Prostate gland (tissue), 2 donors: ENCODE measurements at regions not wholly inside any gene's neighbourhood (a gene's known extent, or its start where the extent isn't known, plus 50 kb on each side); places are given as distances from the start of the nearest gene placed in this dataset.

Source experiments
- CTCF ChIP-seq, 4 experiments: fragments of 200-600 bp in 2 of 4; fragments of 450-650 bp in 2 of 4; sonication (generic) in 2 of 4; IDR thresholded peaks; 1 replicate in 3 of 4; 2 replicates in 1 of 4; pipeline ENCODE4 v1.5.1; 2016 to 2019; ENCODE audit warnings: antibody characterized with exemption in 4 of 4, mild to moderate bottlenecking in 2 of 4, moderate library complexity in 2 of 4
- POLR2AphosphoS5 ChIP-seq: sonication (generic); formaldehyde crosslinking; IDR thresholded peaks from one replicate; pipeline ENCODE4 v1.6.1; 2017; ENCODE audit warnings: antibody characterized with exemption

GRCh38 chr3:154559623-154560022, 129.6 kb upstream of the GPR149 start:
- TF ChIP-seq CTCF (IDR thresholded peaks at IDR 0.05) (no peak), POLR2AphosphoS5 (no peak)
